HG03108 (cell line): ENCODE measurements at regions not wholly inside any gene's neighbourhood (a gene's known extent, or its start where the extent isn't known, plus 50 kb on each side); places are given as distances from the start of the nearest gene placed in this dataset.

ENCODE experiments used
- ATAC-seq: cut with Tn5 transposase; IDR thresholded peaks from one replicate; pipeline ENCODE4 v1.9.1; 2021; ENCODE audit warnings: moderate library complexity; ENCODE audit not compliant: unreplicated experiment

GRCh38 chr2:103734911-103735310 lies 973.1 kb downstream of the TMEM182 start:
- ATAC-seq: no peak

GRCh38 chr2:103738108-103738507 lies 976.3 kb downstream of the TMEM182 start:
- no peak for ATAC-seq

DNA sequence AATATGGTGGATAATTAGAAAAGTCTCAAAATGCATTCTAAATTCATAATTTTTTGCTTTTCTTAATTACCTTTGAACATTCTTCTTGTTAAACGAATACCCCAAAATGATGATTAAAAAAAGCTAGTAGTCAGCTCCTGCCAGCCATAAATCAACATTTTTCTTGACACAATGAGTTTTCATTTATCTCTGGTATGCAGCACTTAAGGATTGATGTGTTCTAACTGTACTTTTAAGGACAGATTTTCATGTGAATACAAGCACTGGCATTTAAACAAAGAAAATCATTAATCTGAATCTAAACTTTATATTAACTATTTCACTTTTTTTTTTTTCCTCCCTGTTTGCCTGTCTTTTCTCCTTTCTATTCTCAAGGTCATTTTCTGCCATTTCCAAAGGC lies 976.8 kb downstream of the TMEM182 start:
- ATAC-seq: no peak

- ATAC-seq: no peak
These were observed 977.4 kb downstream of the TMEM182 start for GRCh38 chr2:103739186-103739585.

DNA sequence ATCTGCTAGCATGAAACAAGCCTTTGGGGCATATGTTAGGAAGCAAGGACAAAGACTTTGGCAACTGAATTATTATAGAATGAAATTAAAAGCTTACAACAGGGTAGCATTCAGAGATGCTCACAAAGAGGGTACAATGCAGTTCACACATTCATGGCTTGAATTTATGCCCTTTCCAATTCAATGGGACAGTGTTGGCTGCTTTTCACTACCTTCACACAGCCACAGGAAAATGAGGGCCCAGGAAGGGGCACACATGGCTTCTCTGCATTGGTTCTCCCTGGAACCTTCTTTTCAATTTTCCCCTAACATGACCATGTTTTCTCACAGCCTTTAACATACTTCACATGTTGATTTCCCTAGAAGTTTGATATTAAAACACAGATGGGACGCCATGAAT lies 978.1 kb downstream of the TMEM182 start:
- no peak for ATAC-seq

DNA sequence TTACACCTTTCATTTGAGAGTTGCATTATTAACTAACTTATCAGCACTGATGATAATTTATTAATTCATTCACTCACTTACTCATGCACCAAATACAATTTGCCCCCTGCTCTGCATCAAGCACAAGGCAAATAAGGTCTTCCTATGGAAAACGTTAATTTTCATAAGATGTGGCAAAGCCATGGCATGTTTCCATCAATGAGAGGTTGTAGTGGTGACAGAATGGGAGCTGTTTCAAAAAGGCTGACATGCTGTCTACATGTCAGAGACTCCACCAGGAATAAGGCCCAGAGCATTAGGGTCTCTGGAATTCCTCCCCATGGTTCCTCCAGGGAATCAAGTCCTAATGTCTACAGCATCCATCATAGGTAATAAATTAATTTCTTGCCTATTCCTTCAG lies 978.8 kb downstream of the TMEM182 start:
- ATAC-seq: no peak

DNA sequence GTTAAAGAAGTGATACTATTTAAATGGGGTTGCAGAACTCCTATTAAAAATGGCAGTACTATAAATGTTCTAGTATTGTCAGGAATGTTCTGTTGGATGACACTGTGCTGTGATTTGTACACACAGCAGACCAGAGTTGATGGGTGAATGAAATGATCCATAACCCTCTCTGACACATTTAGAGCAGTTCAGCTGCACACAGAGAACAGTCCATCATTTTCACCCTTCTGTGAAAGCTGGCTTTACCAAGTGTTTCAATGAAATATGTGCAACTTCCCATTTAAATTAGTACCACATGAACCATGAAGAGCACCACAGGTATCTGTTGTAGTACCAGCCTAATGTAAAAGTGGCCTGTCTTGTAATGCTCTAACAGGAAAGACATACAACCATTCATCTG lies 981.4 kb downstream of the TMEM182 start:
- ATAC-seq: no peak

- no peak for ATAC-seq
These were observed 992.7 kb downstream of the TMEM182 start for GRCh38 chr2:103754530-103754929.

DNA sequence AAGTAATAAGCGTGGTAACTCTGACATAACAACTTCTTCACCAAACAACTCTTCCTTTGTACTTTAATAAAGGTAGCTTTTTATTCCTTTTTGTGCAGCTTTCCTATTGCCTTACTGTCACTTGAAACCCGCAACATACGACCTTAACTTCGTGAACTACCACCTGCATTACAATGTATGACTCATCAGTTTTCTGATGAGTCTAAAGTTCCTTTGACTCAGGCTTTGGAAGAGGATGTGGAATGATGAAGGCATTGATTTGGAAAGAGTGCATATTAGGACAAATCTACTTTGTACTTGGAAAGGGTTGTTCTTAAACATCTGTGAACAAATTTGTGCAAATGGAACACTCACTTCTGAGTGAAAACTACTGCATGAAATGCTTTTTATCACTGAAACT lies 1012.1 kb downstream of the TMEM182 start:
- ATAC-seq: no peak

- no peak for ATAC-seq
These were observed 1018.4 kb downstream of the TMEM182 start for GRCh38 chr2:103780088-103780702.

GRCh38 chr2:103781313-103781712 lies 1019.5 kb downstream of the TMEM182 start:
- ATAC-seq: no peak

- no peak for ATAC-seq
These were observed 1022.4 kb downstream of the TMEM182 start for GRCh38 chr2:103784261-103784660.

DNA sequence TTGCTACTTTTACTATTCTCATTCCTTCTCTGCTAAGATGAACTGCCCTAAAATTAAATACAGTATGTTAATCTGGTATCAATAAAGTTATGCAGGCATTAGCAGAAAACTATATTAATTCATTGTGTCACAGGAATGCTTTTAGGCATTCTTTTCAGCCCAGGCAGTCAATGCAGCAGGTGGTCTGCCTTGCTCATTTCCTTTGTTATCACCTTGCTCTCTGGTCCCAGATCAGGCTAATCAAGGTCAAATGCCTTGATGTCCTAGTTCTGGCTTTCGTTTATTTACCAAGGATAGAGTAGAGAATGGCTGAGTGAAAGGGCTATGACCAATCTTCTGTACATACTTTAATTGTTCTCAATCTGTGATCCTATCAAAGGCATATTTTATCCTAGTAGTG lies 1023.6 kb downstream of the TMEM182 start:
- no peak for ATAC-seq

- ATAC-seq: no peak
These were observed 1024.1 kb downstream of the TMEM182 start for GRCh38 chr2:103785956-103786355.

- ATAC-seq: no peak
These were observed 1026.6 kb downstream of the TMEM182 start for GRCh38 chr2:103788389-103788788.

DNA sequence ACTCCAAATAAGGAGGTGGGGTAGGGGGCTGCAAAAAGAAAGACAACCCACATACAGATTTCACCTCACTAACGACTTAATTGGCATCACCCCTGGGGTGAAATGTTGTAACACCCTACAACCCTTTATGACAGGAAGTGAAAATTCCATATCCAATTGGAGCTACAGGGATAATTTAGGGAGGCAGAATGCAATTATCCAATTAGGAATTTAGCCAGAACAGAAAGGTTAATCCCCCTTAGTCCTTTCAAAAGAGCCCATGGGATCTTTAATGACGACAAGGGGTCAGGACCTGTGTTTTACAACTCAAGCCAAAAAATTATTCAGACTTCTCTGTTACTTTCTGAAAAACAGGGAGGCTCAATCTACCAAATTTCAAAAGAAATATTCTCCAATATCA lies 1027.1 kb downstream of the TMEM182 start:
- no peak for ATAC-seq

DNA sequence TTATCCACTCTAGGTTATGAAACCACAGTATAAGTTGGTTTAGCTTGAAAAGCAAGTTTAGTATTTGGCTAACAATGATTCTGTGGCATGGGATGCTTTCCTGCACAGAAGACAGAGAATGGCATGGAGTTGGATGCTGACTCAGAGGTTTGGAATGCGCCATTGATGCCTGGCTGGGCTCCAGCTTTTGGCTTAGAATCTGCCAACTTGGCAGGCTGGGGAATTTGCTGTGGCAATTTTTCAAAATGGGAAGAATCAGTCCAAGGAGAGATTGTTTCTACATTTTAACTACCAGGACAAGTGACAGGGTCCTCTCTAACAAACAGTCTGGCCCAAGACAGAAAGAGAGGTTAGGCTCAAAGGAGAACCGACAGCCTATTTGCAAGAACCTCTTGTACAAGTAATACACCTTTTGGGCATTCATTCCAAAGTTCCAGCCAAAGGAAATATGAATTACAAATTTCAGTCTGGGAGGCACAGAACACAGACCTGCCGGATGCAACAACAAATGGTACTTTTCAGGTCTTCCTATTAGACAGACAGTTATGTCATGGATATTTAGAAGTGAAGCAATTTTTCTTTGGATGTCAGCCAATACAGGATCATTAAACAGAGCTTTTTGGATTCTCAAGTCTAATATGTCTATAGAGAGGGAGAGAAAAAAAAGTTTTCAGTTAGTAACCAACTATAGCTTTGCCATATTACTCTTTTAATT lies 1027.7 kb downstream of the TMEM182 start:
- ATAC-seq: no peak

DNA sequence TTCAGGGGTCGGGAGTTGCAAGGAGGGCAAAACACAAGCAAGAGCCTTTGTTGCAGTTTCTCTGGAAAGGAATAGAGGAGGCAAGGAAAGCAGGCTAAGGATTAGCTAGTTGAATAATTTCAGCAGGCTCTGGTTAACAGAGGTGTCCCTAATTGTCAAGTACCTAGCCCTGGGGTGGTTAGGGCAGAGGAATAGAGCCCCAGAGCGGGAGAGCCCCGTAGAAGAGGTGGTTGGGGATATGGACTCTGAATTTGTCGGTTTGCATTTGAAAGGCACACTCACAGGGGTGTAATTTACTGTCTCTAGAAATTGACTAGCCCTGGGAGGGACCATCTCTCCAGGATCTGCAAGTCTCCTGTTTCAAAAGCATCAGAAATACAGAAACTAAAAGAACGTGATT lies 1030.2 kb downstream of the TMEM182 start:
- no peak for ATAC-seq

- ATAC-seq: no peak
These were observed 1036.5 kb downstream of the TMEM182 start for GRCh38 chr2:103798291-103798690.

DNA sequence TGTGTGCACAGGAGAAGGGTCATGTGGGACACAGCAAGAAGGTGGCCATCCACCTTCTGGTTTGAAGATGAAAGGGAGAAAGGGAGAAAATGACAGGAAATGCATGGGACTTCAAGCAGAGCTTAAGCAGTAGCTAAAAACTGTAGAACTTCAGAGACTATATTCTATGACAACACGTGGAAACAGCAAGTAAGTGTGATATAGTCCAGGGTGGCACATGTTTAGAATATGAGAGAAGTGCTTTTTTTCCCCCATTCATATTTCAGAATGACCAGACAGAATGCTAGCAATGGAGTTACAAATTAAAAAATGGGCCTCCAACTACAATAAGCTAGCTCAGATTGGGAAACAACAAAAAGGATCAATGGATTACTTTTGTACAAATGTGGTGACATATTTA lies 1042.2 kb downstream of the TMEM182 start:
- ATAC-seq: no peak

DNA sequence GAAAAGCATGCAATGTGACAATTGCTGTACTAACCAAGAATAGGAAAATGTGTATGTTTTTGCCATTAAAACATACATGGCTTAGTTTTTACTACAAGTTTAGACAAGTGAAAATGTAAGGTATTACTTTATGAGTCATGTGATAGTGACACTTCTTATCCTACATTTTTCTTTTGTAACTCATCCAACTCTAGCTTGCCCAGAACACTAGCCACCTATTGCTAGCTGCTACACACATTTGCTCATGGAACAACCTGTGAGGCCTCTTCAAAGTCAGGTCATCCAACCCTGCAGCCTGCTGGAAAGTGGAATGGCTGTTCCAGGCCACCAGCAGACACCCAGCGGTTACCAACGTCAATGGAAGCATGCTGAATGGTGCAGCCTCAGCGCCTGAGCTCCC lies 1043.9 kb downstream of the TMEM182 start:
- no peak for ATAC-seq

GRCh38 chr2:103808814-103809213 lies 1045.1 kb upstream of the POU3F3 start:
- ATAC-seq: no peak

- ATAC-seq: no peak
These were observed 1044.5 kb upstream of the POU3F3 start for GRCh38 chr2:103809415-103809814.
